DMS79 treated with DMSO at 0.1 percent for 48 hours (cell line): ENCODE measurements at regions not wholly inside any gene's neighbourhood (a gene's known extent, or its start where the extent isn't known, plus 50 kb on each side); places are given as distances from the start of the nearest gene placed in this dataset.

Source experiments
- DNase-seq: peaks from one replicate; lab custom pipeline; 2025; lab: John Stamatoyannopoulos, UW

DNA sequence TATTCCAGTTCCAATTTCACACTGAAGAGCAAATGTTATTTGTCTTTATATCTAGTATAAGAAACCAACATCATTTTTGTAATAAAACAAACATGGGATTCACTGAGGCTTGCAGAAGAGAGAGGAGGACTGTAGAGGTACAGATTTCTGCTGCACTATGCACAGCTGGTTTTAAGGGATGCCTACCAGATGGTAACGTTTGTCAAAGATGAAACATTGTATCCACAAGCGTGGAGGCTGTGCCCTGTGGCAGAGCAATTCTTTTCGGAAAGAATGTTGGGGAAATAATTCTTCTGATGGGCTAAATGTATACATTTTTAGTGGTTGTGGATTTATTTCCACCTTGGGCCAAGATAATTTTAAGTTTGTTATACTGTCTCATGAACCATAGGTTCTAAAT lies 272.4 kb downstream of the DUSP10 start:
- DNase-seq, result no peak

DNA sequence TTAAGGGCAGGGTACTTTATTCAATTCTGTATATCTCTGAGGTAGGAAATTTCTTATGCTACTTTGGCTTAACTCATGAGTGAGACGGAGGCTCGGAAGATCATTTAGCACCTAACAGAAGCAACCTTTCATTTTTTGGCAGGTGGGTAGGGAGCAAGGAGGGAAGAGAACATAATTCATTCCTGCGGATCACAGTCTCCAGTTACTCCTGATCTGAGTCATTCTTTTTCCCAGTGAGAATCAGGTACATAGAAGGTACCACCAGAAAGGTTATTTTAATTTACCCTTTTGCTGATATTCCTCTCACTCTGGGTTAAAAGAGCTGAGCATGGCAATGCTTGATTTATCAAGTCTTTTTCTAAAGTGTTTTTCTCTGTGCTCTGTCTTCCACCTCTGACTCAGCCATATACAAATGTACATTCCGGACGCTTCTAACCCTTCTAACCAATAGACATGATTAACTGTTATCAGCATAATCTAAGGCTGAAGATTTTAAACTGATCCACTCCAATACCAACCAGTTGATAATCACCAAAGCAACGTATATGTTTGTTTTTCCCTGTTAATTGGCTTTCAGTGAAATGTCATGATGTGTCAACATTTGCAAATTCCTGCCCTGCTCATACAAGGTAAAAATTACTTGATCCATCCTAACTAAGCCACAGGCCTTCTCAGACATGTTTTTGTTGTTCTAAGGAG lies 271.7 kb downstream of the DUSP10 start:
- DNase-seq, result no peak

DNA sequence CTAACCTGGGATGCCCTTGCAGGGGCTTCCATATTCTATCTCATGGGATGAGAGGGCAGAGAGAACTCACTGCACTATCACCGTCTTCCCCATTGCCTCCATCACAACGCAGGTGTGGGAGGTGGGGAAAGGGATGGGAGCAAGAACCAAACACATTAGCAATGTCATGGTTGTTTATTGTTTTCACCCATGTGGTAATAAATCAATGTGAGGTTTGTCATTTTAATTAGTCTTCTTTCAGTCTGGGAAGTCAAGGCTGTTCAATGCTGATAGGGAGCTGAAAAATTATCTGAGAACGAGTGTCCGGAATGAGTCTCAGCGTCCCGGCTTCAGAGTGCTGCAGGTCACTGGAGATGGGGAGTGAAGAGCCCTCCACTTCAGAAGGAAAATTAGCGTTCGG lies 268.5 kb downstream of the DUSP10 start:
- DNase-seq, result no peak

DNA sequence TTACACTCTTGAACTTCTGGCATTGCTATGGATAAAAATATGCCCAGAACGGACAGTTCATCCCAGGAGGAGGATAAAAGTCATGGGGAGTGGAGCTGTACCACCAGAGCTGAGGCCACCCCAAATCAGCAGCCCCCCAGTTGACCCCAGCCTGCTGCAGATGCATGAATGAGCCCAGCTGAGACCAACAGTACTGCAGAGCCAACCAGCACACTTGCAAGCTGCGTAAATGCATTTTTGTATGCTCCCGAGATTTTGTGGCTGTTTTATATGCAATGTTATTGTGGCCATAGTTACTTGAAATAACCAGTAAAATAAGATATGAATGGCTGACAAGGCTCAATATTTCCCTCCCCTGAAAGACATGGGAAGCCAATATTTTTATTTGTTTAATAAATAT lies 264.6 kb downstream of the DUSP10 start:
- DNase-seq, result no peak

DNA sequence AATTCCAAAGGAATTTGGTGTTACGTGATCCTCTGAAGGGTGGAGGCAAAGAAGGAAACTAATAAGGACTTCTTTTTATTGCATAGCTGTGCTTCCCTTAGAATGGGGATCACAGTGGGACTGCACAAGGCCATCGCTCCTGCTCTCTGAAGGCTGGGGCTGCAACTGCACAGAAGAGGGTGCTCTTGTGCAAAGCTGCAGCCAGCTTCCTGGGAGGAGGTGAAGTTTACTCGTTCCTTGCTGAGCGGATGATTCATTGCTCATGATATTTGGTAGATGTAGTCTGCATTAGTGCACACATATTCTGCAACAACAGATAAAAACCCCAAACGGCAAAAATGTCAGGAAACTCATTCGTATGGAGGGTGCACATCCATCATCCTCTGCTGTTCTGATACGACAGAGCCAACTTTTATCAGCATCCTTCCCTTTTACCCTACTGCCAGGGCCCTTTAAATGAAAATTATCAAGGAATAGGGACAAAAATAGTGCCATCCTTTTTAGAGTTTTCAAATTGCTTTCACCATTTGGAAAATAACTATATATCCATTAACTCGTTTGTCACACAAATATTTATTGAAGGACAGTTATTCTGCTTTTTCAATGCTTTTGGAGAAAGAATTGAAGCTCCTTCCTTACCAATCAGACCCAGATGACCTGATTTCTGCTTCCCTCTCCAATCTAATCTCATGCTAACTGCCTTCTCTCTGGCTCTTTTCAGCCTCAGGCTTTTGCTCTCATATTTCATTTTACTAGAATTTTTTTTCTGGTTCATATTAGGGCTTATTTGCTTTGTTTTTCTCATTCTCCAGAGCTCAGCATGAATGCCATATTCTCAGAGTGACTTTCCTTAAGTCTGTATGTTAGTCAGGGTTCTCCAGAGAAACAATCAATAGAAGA lies 263.6 kb downstream of the DUSP10 start:
- DNase-seq, result peak; percentile 4

DNA sequence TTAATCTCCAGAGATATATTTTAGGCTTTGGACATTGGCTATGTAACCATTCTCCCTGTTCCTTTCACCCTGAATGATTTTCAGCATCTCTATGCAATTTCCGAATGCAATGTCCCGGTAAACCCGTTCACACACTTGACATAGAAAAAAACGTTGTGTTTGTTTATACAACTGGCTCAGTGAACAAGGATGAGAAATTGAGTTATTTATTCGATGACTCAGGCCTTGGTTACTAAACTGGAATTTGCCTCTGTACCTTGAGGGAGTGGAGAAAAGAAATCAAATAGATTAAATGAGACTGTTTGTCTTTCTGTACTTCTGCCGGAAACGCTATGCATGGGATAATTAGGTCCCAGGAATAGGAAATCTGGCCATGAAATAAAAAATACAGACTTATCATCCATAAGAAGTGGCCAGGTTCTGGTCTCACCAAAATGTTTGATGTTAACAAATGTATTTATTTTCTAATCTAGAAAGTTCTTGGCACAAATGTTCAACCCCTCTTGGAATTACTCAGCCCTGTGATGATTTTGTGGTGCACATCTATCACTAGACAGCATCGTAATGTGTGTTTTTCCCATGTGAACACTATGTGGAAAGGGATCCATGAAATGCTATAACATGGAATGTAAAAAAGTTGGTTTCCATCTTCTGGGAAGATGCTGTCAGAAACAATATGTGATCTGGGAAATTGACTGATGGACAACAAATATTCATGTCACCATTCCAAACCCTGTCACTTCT lies 253.9 kb downstream of the DUSP10 start:
- peak; percentile 61 for DNase-seq

DNA sequence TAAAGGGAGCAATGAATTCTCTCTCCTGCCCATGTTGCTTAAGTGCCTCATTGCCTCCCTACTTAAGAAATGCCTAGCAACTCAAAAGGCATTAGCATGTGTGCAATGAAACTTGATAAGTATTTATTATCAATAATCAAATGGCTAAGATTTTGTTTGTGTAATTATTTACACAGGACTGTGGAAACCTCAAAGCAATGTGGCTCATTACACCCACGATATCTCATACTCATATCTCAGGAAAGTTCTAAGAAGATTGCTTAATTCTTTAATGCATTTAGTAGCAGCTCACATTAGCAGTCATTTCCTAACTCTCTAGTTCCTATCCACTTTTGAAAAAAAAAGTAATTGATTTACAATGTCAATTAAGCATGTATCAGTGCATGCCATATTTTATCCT lies 253.3 kb downstream of the DUSP10 start:
- no peak for DNase-seq

DNA sequence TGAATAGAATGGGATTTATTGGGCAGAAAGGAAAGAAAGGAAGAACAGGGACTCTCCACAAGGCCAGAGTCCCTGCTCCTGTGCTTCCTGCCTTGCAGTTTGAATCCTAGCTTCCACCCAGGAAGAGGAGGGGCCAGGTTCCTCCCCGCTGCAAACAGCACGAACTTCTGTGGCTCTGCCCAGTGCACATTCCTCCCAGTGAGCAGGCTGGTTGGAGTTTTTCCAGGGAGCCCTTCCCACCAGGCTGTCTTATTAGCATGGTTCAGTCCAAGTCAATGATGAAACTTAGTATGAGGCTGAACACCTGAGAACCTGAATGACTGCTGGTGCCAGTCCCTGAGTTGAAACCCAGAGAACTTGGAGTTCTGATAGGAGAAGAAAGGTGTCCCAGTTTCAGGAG lies 247.2 kb downstream of the DUSP10 start:
- no peak for DNase-seq

DNA sequence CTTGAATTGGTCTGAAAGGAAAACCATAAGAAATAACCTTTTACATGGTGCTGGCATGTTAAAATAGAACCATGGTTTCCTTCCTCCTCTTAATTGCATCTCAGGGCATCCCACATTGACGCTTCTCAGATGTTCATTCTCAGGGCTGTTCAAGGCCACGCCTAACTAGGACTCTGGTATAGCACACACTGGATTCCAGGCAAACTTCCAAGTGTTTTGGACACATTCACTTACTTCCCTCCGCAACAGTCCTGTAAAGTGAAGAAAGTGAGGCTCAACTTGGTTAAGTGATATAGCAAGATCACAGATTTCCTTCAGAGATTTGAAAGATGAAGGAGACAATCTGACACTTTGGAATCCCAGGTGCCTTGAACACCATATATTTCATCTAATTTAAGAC lies 244.8 kb downstream of the DUSP10 start:
- no peak for DNase-seq

DNA sequence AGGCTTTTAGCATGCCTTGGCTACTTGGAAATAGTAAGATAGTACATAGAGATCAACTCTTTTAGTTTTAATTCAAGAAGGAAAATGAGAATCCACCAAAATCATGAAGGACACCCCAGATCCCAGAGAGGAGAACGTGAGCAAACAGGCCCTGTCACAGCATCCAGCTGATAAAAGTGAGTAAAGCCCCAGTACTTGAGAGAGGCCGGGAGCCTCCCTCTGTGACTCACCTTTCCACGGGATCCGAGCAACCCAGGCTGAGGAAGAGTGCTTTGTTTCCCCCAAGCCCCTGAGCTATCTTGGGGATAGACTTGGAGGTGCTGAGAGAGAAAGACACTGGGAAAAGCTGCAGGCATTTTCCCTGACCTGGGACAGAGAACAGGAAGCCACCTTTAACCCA lies 238.6 kb downstream of the DUSP10 start:
- no peak for DNase-seq

DNA sequence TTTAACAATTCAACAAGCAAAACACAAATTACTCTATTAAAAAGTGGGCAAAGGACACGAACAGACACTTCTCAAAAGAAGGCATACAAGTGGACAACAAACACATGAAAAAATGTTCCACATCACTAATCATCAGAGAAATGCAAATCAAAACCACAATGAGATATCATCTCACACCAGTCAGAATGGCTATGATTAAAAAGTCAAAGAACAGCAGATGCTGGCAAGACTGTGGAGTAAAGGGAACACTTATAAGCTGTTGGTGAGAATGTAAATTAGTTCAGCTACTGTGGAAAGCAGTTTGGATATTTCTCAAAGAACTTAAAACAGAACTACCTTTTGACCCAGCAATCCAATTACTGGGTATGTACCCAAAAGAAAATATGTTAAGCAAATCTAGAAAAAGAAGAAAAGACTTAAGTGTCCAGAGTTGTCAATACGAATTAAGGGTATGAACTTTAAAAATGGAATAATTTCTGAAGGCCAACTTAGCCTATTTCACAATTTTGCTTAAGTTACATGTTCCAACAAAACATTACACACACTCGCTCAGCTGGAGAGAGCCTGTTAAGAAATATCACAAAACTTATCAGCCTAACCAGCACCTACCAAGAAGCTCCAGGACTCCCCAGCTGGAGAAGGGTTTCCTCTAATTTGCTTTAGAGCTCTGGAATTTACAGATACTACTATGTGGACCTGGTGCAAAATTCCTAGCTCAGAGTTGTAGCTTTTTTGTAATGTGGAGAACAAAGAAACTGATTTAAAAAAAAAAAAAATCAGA lies 232.1 kb downstream of the DUSP10 start:
- no peak for DNase-seq

DNA sequence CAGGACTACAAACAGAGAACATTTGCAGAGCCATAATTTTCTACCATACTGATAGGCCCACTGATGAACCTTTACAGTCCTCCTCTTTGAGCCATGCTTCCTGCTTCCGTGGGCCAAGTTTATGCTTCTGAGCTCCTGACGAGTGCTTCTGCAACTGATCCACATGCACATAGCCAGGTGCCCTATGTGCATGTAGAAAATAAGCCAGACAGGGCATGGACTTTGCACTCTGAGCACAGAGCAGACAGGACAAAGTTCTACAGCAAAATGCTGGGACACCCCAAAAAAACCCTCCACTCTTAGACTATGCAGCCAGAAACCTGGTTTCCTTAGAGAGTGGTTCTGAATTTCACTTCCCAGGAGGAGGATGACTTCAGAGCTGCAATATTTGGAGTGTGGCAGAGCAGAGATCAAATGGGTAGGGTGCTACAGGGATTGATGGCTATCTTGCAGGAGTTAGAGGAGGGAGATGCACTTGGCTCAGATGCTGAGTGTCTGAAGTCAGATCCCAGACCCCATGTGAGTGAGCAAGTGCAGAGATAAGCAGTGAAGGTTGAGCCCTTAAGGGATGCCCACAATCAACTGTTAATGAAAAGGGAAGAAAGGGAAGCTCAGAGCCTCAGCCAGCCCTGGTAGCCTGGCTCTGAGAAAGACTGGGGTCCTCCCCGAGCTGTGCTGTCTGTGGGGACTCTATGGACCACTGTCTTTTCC lies 230.9 kb downstream of the DUSP10 start:
- DNase-seq, result no peak

DNA sequence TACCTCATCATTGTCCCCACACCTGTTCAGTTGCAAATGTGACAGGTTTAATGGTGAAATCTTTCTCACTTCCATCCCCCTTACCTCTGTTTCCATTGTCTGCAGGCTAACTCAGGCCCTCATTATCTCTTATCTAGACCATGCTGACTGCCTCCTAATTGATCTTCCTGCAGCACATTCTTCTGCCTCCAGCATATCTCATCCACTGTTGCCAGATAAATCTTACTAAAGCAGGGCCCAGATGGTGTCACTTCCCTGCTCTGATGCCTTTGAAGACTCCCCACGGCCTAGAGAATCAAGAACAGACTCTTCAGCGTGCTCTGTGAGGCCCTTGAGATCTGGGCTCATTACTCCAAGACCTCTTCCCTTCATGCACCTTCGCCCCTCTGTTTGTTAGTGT lies 230.1 kb downstream of the DUSP10 start:
- DNase-seq, result peak; percentile 76

DNA sequence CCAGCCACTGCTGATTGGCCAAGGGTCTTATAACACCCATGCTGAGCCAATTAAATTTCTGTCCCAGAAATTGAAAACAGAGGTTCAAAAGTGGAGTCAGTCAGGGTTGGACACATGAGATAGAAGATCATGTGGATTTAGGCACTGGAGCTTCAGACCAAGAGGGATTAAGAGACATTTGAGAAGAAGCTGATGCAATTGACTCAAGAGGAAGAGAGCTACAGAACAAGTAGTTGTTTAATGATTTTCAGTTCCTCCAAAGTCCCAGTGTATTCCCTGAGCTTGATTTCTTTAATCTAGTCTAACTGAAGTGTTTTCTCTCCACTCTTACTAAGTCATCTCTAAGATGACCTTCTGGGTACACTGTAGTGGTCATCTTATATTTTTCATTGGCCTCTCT lies 227.1 kb downstream of the DUSP10 start:
- no peak for DNase-seq

DNA sequence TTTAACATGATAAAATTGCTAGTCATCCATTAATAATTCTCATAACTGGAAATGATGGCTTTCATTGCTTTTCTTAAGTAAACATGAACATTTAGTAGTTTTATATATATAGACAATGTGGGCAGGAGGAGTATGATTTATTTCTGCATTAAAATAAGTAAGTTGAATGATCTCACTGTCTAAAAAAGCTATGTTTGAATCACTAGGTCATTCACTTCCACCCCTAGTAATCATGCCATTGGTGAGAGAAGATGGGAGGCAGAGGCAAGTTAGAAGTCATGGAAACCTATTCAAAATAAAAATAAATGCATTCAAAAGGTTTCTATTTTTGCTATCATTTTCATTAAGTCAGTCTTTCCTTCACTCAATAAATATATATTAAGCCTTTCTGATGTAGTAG lies 226.4 kb downstream of the DUSP10 start:
- no peak for DNase-seq

DNA sequence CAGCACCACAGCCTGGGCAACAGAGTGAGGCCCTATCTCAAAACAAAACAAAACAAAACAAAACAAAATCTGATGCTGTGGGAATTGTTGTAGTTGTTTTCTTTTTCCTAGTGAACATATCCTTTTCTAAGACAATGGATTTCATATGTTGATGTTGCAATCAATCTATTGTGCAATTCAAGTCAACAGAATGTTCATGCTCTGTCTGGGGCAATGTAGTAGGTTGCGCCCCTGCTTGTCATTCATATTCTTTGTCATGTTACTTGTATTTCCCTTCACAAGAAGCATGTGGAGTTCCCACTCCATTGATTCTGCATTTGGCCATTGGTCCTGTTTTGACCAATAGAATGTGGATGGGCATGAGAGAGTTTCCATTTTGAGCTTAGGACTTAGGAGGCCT lies 223.9 kb downstream of the DUSP10 start:
- DNase-seq, result no peak

DNA sequence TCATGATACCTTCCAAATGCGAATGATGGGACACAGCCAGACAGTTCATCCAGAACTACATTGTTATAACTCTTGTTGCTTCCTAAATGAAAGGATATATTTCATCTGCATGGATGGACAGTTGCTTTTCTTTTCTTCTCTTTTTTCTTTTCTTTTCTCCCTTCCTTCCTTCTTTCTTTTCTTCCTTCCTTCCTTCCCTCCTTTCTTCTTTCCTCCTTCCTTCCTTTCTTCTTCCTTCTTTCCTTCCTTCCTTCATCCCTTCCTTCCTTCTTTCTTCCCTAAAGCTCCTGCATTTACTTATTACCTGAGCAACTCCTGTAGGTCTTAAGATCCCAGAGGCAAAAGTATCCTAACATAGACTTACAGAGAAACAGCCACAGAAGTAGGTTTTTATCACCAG lies 221.6 kb downstream of the DUSP10 start:
- DNase-seq, result no peak

DNA sequence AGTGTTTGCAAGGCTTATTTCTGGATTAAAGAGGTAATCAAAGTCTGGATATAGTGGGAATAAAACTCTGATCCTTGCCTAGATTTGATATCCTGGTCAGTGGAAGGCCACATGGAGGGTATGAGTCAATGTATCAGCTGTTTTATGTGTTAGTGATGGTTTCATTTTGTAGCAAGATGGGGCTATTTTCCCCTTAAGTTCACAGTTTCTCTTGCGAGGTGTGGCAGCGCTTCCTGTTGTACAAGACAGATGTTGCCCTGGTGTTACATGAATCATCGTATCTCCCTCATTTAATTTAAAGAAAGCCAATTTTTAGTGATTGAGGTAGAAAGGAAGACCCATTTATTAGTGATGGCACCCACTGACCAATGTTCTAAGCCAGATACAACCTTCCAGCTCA lies 220.2 kb downstream of the DUSP10 start:
- DNase-seq, result no peak

DNA sequence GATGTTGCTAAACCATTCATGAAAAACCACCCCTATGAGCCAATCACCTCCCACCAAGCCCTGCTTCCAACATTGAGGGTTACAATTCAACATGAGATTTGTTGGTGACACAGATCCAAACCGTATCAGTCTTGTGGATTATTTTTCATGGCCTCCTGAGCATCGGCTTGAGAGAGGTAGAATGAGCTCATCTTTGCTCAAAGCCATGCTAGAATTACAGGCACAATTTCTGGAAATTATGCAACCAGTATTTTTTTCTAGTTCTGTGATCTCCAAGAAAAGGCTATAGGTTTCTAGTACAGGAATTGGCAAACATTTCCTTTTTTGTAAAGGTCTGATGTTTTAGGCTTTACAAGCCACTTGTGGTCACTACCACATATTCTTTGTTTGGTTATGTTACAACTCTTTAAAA lies 219.4 kb downstream of the DUSP10 start:
- no peak for DNase-seq

DNA sequence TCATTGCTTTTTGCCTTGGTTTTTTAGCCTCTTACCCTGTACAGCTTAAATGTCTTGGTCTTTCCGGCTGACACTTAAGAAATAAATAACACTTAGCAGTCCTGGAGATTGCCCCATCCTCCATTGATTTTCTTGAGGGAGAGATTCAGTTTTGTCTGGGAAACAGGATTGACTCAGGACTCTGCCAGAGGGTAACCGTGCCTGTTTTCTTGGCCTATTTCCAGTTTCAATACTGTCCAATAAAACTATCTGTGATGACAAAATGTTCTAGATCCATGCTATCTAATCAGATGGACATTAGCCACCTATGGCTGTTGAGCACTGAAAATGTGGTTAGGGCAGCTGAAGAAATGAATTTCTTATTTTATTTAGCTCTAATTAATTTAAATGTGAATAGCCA lies 216.1 kb downstream of the DUSP10 start:
- DNase-seq, result no peak

DNA sequence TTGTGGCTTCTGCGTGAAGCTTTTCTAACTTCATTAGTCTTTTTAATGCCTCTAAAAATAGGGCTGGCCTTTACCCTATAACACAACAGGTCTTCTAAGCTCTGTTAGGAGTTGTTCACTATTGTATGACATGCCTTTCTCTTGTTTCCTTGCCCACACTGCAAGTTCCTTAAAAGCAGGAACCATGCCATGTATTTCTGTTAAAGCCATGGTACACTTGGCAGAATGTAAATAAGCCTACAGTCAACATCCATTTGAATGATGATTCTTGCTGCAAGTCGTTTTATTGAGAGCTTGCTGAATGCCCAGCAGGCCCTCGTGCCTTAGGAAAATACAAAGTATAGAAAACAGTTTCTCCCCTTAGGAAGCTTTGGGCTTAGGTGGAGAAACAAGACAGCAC lies 214.6 kb downstream of the DUSP10 start:
- peak; percentile 79 for DNase-seq
